Limb (tissue), 2 donors: ENCODE measurements at regions not wholly inside any gene's neighbourhood (a gene's known extent, or its start where the extent isn't known, plus 50 kb on each side); places are given as distances from the start of the nearest gene placed in this dataset.
"Not testable (repeated sequence)": the region's sequence is repeated elsewhere in the genome, so short reads cannot be mapped to it uniquely, and the experiment has no call there.

ENCODE experiments used
- DNase-seq, 2 donors: peaks; one replicate each; pipeline ENCODE4 v3.0.0-alpha.2; 2016; ENCODE audit errors: extremely low spot score in 2 of 2

DNA sequence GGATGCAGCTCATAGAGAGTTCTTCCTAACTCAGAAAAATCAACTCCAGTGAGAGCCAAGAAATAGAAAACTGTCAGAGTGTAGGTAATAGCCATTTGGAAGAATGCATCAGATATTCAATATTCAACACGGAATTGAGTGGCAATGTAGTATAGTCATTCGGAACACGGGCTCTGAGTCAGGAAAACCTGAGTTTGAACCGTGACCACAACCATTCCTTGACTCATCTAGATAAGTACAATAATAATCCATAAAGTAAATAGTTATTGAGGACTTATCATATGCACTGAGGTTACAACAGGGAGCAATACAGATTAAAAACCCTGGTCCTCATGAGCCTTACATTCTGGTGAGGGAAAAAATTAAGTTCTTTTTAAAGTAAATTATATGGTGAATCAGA, 62.6 kb upstream of the PHF21A start:
- no peak for DNase-seq

DNA sequence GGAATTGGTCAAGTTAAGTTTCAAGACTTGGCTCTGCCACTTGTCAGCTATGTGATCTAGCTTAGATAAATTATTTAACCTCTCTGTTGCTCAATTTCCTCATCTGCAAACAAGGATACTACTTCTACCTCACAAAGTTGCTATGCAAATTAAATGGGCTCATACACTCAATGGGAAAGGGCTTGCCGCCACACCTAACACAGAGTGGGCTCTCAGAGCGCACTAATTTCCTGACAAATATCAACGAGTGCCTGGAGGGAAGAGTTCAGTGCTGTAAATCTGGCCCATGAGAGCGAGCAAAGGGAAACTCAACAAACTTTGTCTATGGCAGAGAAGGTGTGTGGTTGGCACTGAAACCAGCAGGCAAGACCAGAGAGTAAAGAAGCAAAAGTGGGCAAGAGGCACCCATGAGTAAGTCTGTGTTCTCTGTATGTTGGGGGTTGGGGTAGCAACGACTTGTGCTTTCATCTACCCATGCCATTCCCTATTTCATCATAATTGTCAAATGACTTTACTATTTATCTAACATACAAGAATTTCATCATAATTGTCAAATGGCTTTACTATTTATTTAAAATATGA, 60.7 kb upstream of the PHF21A start:
- no peak for DNase-seq

DNA sequence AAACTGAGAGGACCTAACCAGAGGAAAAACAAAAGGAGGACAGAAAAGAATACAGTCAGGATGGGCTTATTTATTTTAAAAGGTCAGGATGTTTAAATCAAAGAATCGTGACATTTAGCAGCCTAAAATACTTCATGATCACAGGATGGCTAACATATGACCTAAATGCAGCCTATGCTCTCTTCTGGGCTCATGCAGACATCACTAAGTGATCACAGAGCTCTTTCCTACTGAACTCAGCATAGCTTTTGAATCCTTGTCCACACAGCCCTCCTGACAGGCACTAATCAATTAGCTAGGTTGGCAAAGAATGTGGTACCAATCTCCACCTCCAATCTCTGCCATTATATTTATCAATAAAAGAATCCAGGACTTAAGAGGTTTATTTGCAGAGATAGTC, 60.1 kb upstream of the PHF21A start:
- DNase-seq: no peak

GRCh38 chr11:46180736-46181135, 59.5 kb upstream of the PHF21A start:
- no peak for DNase-seq

GRCh38 chr11:46178513-46178912, 57.3 kb upstream of the PHF21A start:
- no peak for DNase-seq

- DNase-seq: no peak
Measured at GRCh38 chr11:46176421-46176820, 55.2 kb upstream of the PHF21A start.

DNA sequence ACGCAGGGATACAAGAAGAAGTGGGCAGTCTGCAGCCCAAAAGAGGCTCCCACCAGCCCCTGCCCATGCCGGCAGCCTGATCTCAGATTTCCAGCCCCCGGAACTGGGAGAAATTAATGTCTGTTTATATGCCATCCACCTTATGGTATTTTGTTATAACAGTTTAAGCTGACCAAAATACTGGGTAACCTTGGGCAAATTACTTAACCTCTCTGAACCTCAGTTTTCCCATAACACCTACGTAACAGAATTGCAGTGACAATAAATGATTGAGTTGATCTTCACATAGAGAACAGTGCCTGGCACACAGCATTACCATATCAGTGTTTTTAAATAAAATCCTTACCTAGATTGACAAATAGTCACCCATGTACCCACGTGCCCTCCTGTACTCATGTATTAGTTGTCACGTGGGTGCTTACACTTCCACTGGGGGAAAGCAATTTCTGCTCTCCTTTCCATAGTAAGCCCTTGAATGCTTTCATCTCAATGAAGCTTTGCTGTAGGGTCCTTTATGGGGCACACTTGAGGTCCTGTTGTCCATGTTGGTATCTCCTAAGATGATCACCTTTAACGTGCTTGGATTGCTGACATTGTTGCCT, 54.2 kb upstream of the PHF21A start:
- no peak for DNase-seq

DNA sequence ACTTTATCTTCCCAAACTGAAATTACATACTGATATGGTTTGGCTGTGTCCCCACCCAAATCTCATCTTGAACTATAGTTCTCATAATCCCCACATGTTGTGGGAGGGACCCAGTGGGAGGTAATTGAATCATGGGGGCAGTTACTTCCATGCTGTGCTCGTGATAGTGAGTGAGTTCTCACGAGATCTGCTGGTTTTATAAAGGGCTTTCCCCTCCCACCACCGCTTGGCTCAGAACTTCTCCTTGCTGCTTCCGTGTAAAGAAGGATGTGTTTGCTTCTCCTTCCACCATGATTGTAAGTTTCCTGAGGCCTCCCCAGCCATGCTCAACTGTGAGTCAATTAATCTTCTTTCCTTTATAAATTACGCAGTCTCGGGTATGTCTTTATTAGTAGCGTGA, 50.4 kb upstream of the PHF21A start:
- DNase-seq: not testable (repeated sequence)
